OCI-LY1 (cell line): ENCODE measurements at regions not wholly inside any gene's neighbourhood (a gene's known extent, or its start where the extent isn't known, plus 50 kb on each side); places are given as distances from the start of the nearest gene placed in this dataset.

Experiments
- H2AFZ ChIP-seq: fragments of 200-600 bp; sonication (generic), shearing (Covaris generic); 2 replicates; pipeline ENCODE4 v1.6.0; 2014; ENCODE audit warnings: antibody characterized with exemption, mild to moderate bottlenecking, low read length
- H3F3A ChIP-seq: fragments of 200-600 bp; sonication (generic), shearing (Covaris generic); 2 replicates; pipeline ENCODE4 v1.6.0; 2014; ENCODE audit warnings: mild to moderate bottlenecking, antibody characterized with exemption, low read length, moderate library complexity; ENCODE audit not compliant: insufficient read depth
- H3K27ac ChIP-seq: fragments of 200-600 bp; sonication (generic); 2 replicates; pipeline ENCODE4 v1.5.1; 2014; ENCODE audit warnings: low read length, mixed run types, mild to moderate bottlenecking, low read depth; ENCODE audit not compliant: poor library complexity, severe bottlenecking
- H3K27me3 ChIP-seq: fragments of 200-600 bp; sonication (generic); 2 replicates; pipeline ENCODE4 v1.6.0; 2014; ENCODE audit warnings: antibody characterized with exemption, mild to moderate bottlenecking, low read length, moderate library complexity; ENCODE audit not compliant: insufficient read depth
- H3K36me3 ChIP-seq: fragments of 200-600 bp; sonication (generic); 2 replicates; pipeline ENCODE4 v1.6.1; 2014; ENCODE audit warnings: mild to moderate bottlenecking, antibody characterized with exemption, low read length, moderate library complexity, mixed read lengths; ENCODE audit not compliant: insufficient read depth
- H3K4me1 ChIP-seq: fragments of 200-600 bp; sonication (generic); 2 replicates; pipeline ENCODE4 v1.5.1; 2014; ENCODE audit warnings: mild to moderate bottlenecking, low read length, moderate library complexity; ENCODE audit not compliant: insufficient read depth, severe bottlenecking
- H3K4me2 ChIP-seq: fragments of 200-600 bp; sonication (generic), shearing (Covaris generic); 2 replicates; pipeline ENCODE4 v1.6.1; 2014; ENCODE audit warnings: low read length
- H3K4me3 ChIP-seq: fragments of 200-600 bp; sonication (generic); 2 replicates; pipeline ENCODE4 v1.5.1; 2014; ENCODE audit warnings: low read length, low read depth, mild to moderate bottlenecking, mixed read lengths; ENCODE audit not compliant: poor library complexity, severe bottlenecking
- H3K79me2 ChIP-seq: fragments of 200-600 bp; shearing (Covaris generic); 2 replicates; pipeline ENCODE4 v1.6.1; 2016; ENCODE audit warnings: mixed run types, low read length, mixed read lengths; ENCODE audit not compliant: insufficient read depth
- H3K9ac ChIP-seq: fragments of 200-600 bp; sonication (generic), shearing (Covaris generic); 2 replicates; pipeline ENCODE4 v1.6.1; 2014; ENCODE audit warnings: mild to moderate bottlenecking, low read length, mixed read lengths
- H3K9me2 ChIP-seq: fragments of 200-600 bp; sonication (generic), shearing (Covaris generic); 2 replicates; pipeline ENCODE4 v1.6.1; 2014; ENCODE audit warnings: low read depth, mild to moderate bottlenecking, low read length, mixed read lengths
- H3K9me3 ChIP-seq: fragments of 200-600 bp; shearing (Covaris generic); 2 replicates; pipeline ENCODE4 v1.6.1; 2014; ENCODE audit warnings: low read length, mixed read lengths
- H4K20me1 ChIP-seq: fragments of 200-600 bp; sonication (generic), shearing (Covaris generic); 2 replicates; pipeline ENCODE4 v1.6.0; 2016; ENCODE audit warnings: mild to moderate bottlenecking, low read length; ENCODE audit not compliant: insufficient read depth
- CTCF ChIP-seq: fragments of 200-600 bp; sonication (generic), shearing (Covaris generic); IDR thresholded peaks from 2 replicates; pipeline ENCODE4 v1.5.1; 2017; ENCODE audit warnings: mild to moderate bottlenecking, antibody characterized with exemption, low read length, moderate library complexity, mixed read lengths
- EZH2 ChIP-seq: fragments of 200-600 bp; sonication (generic), shearing (Covaris generic); IDR thresholded peaks from 2 replicates; pipeline ENCODE4 v1.8.0; 2017; ENCODE audit warnings: borderline replicate concordance, mixed run types, mild to moderate bottlenecking, antibody characterized with exemption, low read length, moderate library complexity, mixed read lengths

- Histone ChIP-seq H3K27ac (no peak overlapping the region), H3K9me3 (no peaks in the 10 kb centered on the region), H3K79me2 (no peaks in the 10 kb centered on the region), H3K27me3 (no peaks in the 10 kb centered on the region), H3K9ac (no peak overlapping the region), H3F3A (no peaks in the 10 kb centered on the region), H4K20me1 (no peaks in the 10 kb centered on the region), H2AFZ (no peak overlapping the region), H3K9me2 (no peaks in the 10 kb centered on the region), H3K4me3 (no peak overlapping the region), H3K4me2 (no peak overlapping the region), H3K36me3 (no peaks in the 10 kb centered on the region), H3K4me1 (no peaks in the 10 kb centered on the region)
- TF ChIP-seq EZH2 = no peak
- TF ChIP-seq CTCF = no peak
Observed at GRCh38 chr19:32172566-32173160, 172.7 kb upstream of the ZNF507 start.

- TF ChIP-seq EZH2 (no peak), CTCF (no peak)
- Histone ChIP-seq H3F3A (no peaks in the 10 kb centered on the region), H4K20me1 (no peaks in the 10 kb centered on the region), H2AFZ (no peak overlapping the region), H3K27me3 (no peaks in the 10 kb centered on the region), H3K9me3 (no peaks in the 10 kb centered on the region), H3K9ac (no peak overlapping the region), H3K4me1 (no peaks in the 10 kb centered on the region), H3K36me3 (no peaks in the 10 kb centered on the region), H3K79me2 (no peaks in the 10 kb centered on the region), H3K27ac (no peak overlapping the region), H3K9me2 (no peaks in the 10 kb centered on the region), H3K4me2 (no peak overlapping the region), H3K4me3 (no peak overlapping the region)
Observed at GRCh38 chr19:32173836-32174235, 171.6 kb upstream of the ZNF507 start.

- Histone ChIP-seq H3K36me3 (no peaks in the 10 kb centered on the region), H3K4me2 (no peak overlapping the region), H2AFZ (no peak overlapping the region), H3K9me2 (no peaks in the 10 kb centered on the region), H3K9me3 (no peaks in the 10 kb centered on the region), H3K27ac (no peak overlapping the region), H3K9ac (no peak overlapping the region), H3K79me2 (no peaks in the 10 kb centered on the region), H3K4me1 (no peaks in the 10 kb centered on the region), H3K27me3 (no peaks in the 10 kb centered on the region), H3K4me3 (no peak overlapping the region), H4K20me1 (no peaks in the 10 kb centered on the region), H3F3A (no peaks in the 10 kb centered on the region)
- TF ChIP-seq EZH2 = no peak
- TF ChIP-seq CTCF = no peak
Observed at GRCh38 chr19:32174386-32175113, 170.9 kb upstream of the ZNF507 start.
